Epithelial cell of esophagus (primary cell): ENCODE measurements at regions not wholly inside any gene's neighbourhood (a gene's known extent, or its start where the extent isn't known, plus 50 kb on each side); places are given as distances from the start of the nearest gene placed in this dataset.

ENCODE experiments used
- DNase-seq: peaks from one replicate; pipeline ENCODE4 v3.0.0; 2010; ENCODE audit warnings: low read depth
- H3K4me3 ChIP-seq: 2 replicates; pipeline ENCODE4 v1.5.1; 2011; ENCODE audit warnings: mild to moderate bottlenecking, low read length, control low read depth
- CTCF ChIP-seq: IDR thresholded peaks from 2 replicates; pipeline ENCODE4 v1.5.1; 2011; ENCODE audit warnings: low read depth, mild to moderate bottlenecking, low read length, control low read depth, inconsistent platforms; ENCODE audit not compliant: insufficient read depth; ENCODE audit errors: missing control alignments

- peak; percentile 83 for DNase-seq
- no peak overlapping the region for H3K4me3 ChIP-seq
- TF ChIP-seq CTCF: no peak
These were observed 157.3 kb upstream of the TET2 start for GRCh38 chr4:104989371-104989770.

DNA sequence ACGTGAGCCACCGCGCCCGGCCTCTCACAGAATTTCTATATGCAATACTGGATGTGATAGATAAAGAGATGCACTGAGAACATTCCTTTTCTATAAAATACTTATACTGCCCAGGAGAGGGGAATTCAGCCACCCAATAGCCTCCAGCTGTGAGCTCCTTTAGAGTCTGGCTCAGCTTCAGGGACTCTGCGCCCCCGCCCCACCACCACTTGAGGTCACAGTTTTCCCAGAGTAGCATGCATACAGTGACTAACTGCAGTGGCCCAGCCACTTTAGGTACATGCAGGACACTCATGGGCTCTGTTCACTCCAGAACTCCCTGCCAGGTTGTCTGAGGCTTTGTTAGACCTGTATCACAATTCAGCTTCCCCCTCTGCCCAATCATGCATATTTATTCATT, 144.4 kb upstream of the TET2 start:
- H3K4me3 ChIP-seq: no peak overlapping the region
- no peak for DNase-seq
- TF ChIP-seq CTCF: no peak

GRCh38 chr4:105014234-105014633, 132.4 kb upstream of the TET2 start:
- no peak overlapping the region for H3K4me3 ChIP-seq
- DNase-seq: no peak
- TF ChIP-seq CTCF: no peak

DNA sequence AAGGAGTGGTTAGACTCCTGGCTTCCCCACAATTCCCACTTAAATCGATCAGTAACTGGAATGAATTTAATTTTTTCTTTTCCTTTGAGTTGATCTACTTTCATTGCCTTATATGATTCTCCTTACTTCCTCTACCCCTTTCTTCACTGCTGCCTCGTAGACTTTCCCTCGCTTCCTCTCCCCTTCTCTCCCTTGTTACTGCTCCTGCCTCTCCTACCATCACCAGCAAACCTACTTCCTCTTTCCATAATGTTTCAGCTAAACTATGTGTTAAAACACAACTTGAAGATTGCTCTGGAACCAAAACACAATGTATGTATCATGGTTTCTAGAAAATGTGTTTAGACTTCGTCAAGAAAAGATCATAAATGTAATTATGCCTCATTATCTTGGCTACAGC, 132.0 kb upstream of the TET2 start:
- DNase-seq: no peak
- no peak overlapping the region for H3K4me3 ChIP-seq
- no peak for TF ChIP-seq CTCF

DNA sequence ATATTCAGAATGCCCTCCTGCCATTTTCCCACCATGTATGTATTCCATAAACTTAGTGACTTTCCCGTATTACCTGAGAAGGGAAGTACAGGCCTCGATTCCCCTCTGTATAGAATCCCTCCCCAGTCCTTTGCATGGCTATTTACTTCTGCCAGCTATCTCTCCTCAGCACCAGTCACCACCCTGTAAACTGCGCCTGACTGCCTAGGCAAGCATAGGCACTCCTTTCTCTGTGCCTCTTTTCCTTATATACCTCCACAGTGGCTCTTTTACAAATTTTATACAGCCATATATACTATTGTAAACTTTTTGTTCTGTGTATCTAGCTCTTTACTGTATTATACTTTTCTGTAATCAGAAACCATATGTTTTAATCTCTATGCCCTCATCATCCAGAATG, 130.9 kb upstream of the TET2 start:
- no peak overlapping the region for H3K4me3 ChIP-seq
- DNase-seq: no peak
- TF ChIP-seq CTCF: no peak

- peak; percentile 73 for DNase-seq
- H3K4me3 ChIP-seq: no peak overlapping the region
- no peak for TF ChIP-seq CTCF
These were observed 123.6 kb upstream of the TET2 start for GRCh38 chr4:105022811-105023667.

DNA sequence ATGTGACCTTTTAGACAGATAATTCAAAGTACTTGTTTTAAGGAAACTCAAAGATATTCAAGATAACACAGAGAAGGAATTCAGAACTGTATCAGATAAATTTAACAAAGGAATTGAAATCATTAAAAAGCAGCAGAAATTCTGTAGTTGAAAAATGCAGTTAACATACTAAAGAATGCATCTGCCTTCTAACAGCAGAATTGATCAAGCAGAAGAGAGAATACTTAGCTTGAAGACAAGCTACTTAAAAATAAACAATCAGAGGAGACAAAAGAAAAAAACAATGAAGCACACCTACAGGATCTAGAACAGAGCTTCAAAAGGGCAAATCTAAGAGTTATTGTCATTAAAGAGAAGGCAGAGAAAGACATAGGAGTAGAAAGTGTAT, 123.0 kb upstream of the TET2 start:
- no peak for DNase-seq
- no peak for TF ChIP-seq CTCF
- H3K4me3 ChIP-seq: no peak overlapping the region
